HG03280 (cell line): ENCODE measurements at regions not wholly inside any gene's neighbourhood (a gene's known extent, or its start where the extent isn't known, plus 50 kb on each side); places are given as distances from the start of the nearest gene placed in this dataset.
"Not testable (repeated sequence)": the region's sequence is repeated elsewhere in the genome, so short reads cannot be mapped to it uniquely, and the experiment has no call there.

Experiments
- ATAC-seq: cut with Tn5 transposase; IDR thresholded peaks from one replicate; pipeline ENCODE4 v1.9.1; 2021; ENCODE audit warnings: mild to moderate bottlenecking, moderate library complexity; ENCODE audit not compliant: unreplicated experiment

- ATAC-seq = no peak
Measured at GRCh38 chr2:182630207-182630606, 85.8 kb upstream of the DNAJC10 start.

- no peak for ATAC-seq
Measured at GRCh38 chr2:182631299-182631698, 84.8 kb upstream of the DNAJC10 start.

- no peak for ATAC-seq
Measured at GRCh38 chr2:182634386-182634785, 81.7 kb upstream of the DNAJC10 start.

DNA sequence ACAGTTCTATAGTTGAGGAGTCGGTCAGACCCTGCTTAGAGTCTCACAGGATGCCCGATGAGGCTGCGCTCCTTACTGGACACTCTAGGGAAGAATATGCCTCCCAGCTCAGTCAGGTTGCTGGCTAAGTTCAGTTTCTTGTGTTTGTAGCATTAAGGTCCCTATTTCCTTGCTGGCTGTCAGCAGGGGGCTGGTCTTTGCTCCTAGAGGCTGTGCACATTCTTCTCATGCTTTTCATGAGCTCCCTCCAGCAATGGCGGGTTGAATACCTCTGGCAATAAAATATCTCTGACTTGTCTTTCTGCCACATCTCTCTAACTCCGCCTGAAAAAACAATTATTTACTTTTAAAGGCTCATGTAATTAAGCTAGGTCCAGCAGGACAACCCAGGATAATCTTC, 79.4 kb upstream of the DNAJC10 start:
- no peak for ATAC-seq

DNA sequence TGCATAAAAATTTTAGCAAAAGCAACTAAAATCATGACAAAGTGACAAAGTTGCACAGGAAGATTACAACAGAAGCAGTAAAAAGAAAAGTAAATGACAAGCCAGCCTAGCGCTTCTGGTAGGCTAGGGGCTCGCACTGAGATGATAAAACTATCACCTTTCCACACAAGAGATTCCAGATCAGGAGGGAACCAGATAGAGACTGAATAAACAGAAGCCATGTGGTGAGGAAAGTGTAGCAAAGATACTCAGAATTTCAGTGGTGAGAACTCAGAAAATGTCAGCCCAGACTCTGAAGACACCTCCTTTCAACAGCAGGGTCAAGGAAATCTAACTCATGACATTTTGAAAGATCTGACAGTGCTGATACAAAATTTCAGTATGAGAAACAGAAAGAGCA, 77.4 kb upstream of the DNAJC10 start:
- no peak for ATAC-seq

DNA sequence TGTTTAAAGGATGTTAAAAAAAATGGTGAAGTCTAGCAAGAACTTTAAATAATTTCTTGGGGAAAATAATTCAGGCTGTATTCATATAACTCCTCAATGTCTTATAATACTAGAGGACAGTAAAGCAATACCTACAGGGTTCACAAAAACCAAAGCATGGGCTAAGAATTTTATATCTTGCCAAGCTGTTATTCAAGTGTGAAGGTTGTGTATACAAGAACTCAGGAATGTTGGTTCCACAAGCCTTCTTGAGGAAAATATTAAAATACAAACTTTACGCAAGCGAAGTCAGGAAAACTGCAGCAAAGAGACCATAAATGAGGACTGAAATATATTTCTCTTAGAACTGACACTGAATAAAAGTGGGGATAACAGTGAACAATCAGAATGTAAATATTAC, 76.1 kb upstream of the DNAJC10 start:
- no peak for ATAC-seq

- ATAC-seq = peak; percentile 100
Measured at GRCh38 chr2:182642328-182642727, 73.7 kb upstream of the DNAJC10 start.

GRCh38 chr2:182646763-182647498, 69.1 kb upstream of the DNAJC10 start:
- ATAC-seq = no peak

DNA sequence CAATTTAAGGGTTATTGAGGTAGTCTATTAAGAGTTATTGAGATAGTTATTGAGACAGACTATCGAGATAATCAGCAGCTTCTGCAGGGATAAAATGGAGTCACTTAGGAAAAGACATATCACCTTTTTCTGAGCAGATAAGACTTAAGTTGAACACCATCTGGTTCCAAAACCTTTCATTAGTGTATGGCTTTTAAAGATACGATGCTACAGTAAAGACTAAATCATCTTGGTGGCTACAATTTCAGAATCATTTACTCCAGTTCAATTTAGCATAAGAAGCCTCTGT, 68.6 kb upstream of the DNAJC10 start:
- no peak for ATAC-seq

DNA sequence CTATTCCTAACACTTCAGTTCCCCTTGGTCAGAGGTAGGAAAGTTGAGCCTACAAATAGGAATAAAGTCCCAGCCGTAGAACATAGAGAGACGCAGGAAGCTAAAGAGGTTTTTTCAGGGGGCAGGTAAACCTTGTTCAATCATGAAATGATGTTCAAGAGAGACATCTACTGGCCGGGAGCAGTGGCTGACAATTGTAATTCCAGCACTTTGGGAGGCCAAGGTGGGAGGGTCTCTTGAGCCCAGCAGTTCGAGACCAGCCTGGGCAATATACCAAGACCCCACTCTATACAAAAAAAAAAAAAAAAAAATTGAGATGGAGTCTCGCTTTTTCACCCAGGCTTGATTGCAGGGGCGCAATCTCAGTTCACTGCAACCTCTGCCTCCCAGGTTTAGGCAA, 66.7 kb upstream of the DNAJC10 start:
- no peak for ATAC-seq

DNA sequence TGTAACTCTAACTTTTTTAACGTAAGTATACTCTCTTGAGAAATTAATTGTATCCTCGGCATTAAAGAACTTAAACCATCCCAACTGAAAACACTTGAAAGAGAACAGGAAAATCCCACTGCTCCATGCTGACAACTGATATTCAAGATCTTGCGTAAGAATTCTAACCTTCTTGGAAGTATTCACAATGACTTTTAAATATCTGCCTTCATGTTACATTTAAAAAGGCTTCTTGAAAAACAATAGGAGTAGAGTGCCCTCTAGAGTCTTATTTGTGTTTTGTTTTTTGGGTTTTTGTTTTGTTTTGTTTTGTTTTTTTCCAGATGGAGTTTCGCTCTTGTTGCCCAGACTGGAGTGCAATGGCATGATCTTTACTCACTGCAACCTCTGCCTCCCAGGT, 65.4 kb upstream of the DNAJC10 start:
- no peak for ATAC-seq

DNA sequence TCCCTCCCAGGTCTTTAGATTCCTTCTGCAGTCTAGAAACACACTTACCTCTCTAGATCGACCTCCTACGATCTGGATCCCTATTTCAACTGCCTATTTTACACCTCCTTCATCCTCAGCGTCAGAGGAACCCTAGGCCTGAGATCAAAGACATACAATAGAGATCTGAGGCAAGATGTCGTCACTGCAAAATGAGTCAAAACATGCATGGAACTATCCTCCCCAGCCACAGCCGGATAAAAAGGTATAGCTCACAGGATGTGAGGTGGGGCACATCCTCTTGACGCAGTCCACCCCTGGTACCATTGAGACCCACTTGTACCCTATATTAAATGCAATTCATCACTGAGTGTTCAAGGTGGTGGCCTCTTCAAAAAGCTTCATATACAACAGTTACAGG, 63.7 kb upstream of the DNAJC10 start:
- ATAC-seq = no peak

DNA sequence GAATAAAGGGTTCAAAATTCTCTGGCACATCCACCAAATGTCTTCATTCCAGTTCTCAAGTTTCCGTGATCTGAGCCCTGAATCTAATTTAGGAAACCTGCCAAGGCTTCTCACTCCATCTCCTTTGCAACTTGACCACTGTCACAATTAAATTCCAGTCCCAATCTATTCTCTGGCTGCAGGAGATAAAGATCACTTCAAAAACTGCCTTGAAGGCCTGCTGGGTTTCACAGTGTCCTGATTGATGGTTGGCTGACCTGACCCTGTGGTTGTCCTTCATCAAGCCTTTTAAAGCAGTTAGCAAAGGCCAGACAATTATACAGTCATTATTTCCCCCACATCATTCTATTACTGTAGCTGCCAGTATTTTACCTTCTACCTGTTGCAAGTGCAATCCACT, 60.3 kb upstream of the DNAJC10 start:
- ATAC-seq = no peak

- no peak for ATAC-seq
Measured at GRCh38 chr2:182664212-182664611, 51.8 kb upstream of the DNAJC10 start.

GRCh38 chr2:182665500-182665899, 50.6 kb upstream of the DNAJC10 start:
- not testable (repeated sequence) for ATAC-seq
